H9 (cell line): ENCODE measurements at regions not wholly inside any gene's neighbourhood (a gene's known extent, or its start where the extent isn't known, plus 50 kb on each side); places are given as distances from the start of the nearest gene placed in this dataset.

Source experiments
- DNase-seq: peaks from one replicate; pipeline ENCODE4 v3.0.0-alpha.2; 2017
- H2AFZ ChIP-seq: one replicate; pipeline ENCODE4 v1.6.1; 2013; ENCODE audit warnings: mild to moderate bottlenecking, low read length, control low read depth, moderate library complexity
- H2AK5ac ChIP-seq: 2 replicates; pipeline ENCODE4 v1.6.1; 2013; ENCODE audit warnings: low read length, control low read depth, mixed read lengths; ENCODE audit not compliant: insufficient read length
- H2BK120ac ChIP-seq: one replicate; pipeline ENCODE4 v1.6.1; 2013; ENCODE audit warnings: low read depth, mild to moderate bottlenecking, low read length, control low read depth, inconsistent platforms; ENCODE audit not compliant: poor library complexity, severe bottlenecking
- H2BK12ac ChIP-seq: 2 replicates; pipeline ENCODE4 v1.6.1; 2013; ENCODE audit warnings: low read length, control low read depth, mixed read lengths, low read depth; ENCODE audit not compliant: insufficient read length
- H2BK15ac ChIP-seq: 2 replicates; pipeline ENCODE4 v1.6.1; 2013; ENCODE audit warnings: low read depth, low read length, control low read depth
- H2BK20ac ChIP-seq: one replicate; pipeline ENCODE4 v1.6.1; 2013; ENCODE audit warnings: low read depth, mild to moderate bottlenecking, low read length, control low read depth, inconsistent platforms; ENCODE audit not compliant: poor library complexity, severe bottlenecking
- H2BK5ac ChIP-seq: 2 replicates; pipeline ENCODE4 v1.6.1; 2013; ENCODE audit warnings: low read length, control low read depth, mixed read lengths; ENCODE audit not compliant: insufficient read length
- H3K14ac ChIP-seq: 2 replicates; pipeline ENCODE4 v1.6.1; 2013; ENCODE audit warnings: low read length, control low read depth; ENCODE audit not compliant: insufficient read depth
- H3K18ac ChIP-seq: 2 replicates; pipeline ENCODE4 v1.6.1; 2013; ENCODE audit warnings: low read depth, mild to moderate bottlenecking, mixed read lengths, low read length, control low read depth; ENCODE audit not compliant: insufficient read length
- H3K23ac ChIP-seq: 2 replicates; pipeline ENCODE4 v1.6.1; 2013; ENCODE audit warnings: low read length, control low read depth, mixed read lengths, low read depth; ENCODE audit not compliant: insufficient read length
- H3K23me2 ChIP-seq: 2 replicates; pipeline ENCODE4 v1.6.1; 2013; ENCODE audit warnings: low read depth, mild to moderate bottlenecking, mixed read lengths, low read length, control low read depth; ENCODE audit not compliant: insufficient read length, poor library complexity, severe bottlenecking
- H3K27ac ChIP-seq: 2 replicates; pipeline ENCODE4 v1.5.1; 2013; ENCODE audit warnings: low read length, control low read depth, mixed read lengths, low read depth; ENCODE audit not compliant: insufficient read length
- H3K27me3 ChIP-seq: 2 replicates; pipeline ENCODE4 v1.6.1; 2013; ENCODE audit warnings: low read length, control low read depth, inconsistent platforms; ENCODE audit not compliant: insufficient read depth
- H3K4ac ChIP-seq: 2 replicates; pipeline ENCODE4 v1.6.1; 2013; ENCODE audit warnings: low read depth, mild to moderate bottlenecking, control low read depth, inconsistent platforms, low read length, moderate library complexity
- H3K4me1 ChIP-seq: 2 replicates; pipeline ENCODE4 v1.6.1; 2013; ENCODE audit warnings: low read length, control low read depth, inconsistent platforms; ENCODE audit not compliant: insufficient read depth
- H3K4me2 ChIP-seq: 2 replicates; pipeline ENCODE4 v1.6.1; 2013; ENCODE audit warnings: low read length, control low read depth, mixed read lengths; ENCODE audit not compliant: insufficient read length, insufficient read depth
- H3K56ac ChIP-seq: 2 replicates; pipeline ENCODE4 v1.6.1; 2013; ENCODE audit warnings: low read depth, mild to moderate bottlenecking, mixed read lengths, low read length, control low read depth; ENCODE audit not compliant: insufficient read length
- H3K79me1 ChIP-seq: 2 replicates; pipeline ENCODE4 v1.6.1; 2013; ENCODE audit warnings: low read depth, mild to moderate bottlenecking, moderate library complexity, low read length, control low read depth, inconsistent platforms; ENCODE audit not compliant: insufficient read depth, poor library complexity, severe bottlenecking
- H3K79me2 ChIP-seq: 2 replicates; pipeline ENCODE4 v1.6.1; 2013; ENCODE audit warnings: low read length, control low read depth, inconsistent platforms; ENCODE audit not compliant: insufficient read depth
- H3K9ac ChIP-seq: 2 replicates; pipeline ENCODE4 v1.6.1; 2013; ENCODE audit warnings: low read length, control low read depth, mixed read lengths; ENCODE audit not compliant: insufficient read length; ENCODE audit errors: extremely low read depth
- H3K9me3 ChIP-seq: one replicate; pipeline ENCODE4 v1.6.1; 2013; ENCODE audit warnings: low read depth, low read length, inconsistent platforms; ENCODE audit not compliant: control insufficient read depth
- H3T11ph ChIP-seq: one replicate; pipeline ENCODE4 v1.6.1; 2013; ENCODE audit warnings: mild to moderate bottlenecking, low read length, control low read depth, inconsistent platforms
- H4K20me1 ChIP-seq: one replicate; pipeline ENCODE4 v1.6.1; 2013; ENCODE audit not compliant: control insufficient read depth, insufficient read length, insufficient read depth
- H4K5ac ChIP-seq: 2 replicates; pipeline ENCODE4 v1.6.1; 2013; ENCODE audit warnings: low read depth, mild to moderate bottlenecking, mixed read lengths, low read length, control low read depth; ENCODE audit not compliant: insufficient read length
- H4K8ac ChIP-seq: replicated peaks from 2 replicates; pipeline ENCODE4 v1.6.1; 2013; ENCODE audit warnings: low read length, control low read depth, mixed read lengths, low read depth; ENCODE audit not compliant: insufficient read length
- H4K91ac ChIP-seq: 2 replicates; pipeline ENCODE4 v1.6.1; 2013; ENCODE audit warnings: low read depth, mild to moderate bottlenecking, moderate library complexity, mixed read lengths, low read length, control low read depth; ENCODE audit not compliant: insufficient read length
- H3K27ac Mint-ChIP-seq, 3 experiments: 2 replicates in 2 of 3; 3 replicates in 1 of 3; pipeline ENCODE4 v1.8.0; 2020 to 2021; ENCODE audit warnings: mixed read lengths in 3 of 3, mild to moderate bottlenecking in 1 of 3, moderate library complexity in 1 of 3
- H3K27me3 Mint-ChIP-seq: 2 replicates; pipeline ENCODE4 v1.8.0; 2021; ENCODE audit warnings: low read depth, mild to moderate bottlenecking, moderate library complexity, mixed read lengths
- H3K36me3 Mint-ChIP-seq, 3 experiments: 2 replicates in 2 of 3; 3 replicates in 1 of 3; pipeline ENCODE4 v1.8.0; 2020 to 2021; ENCODE audit warnings: low read depth in 3 of 3, mixed read lengths in 3 of 3; ENCODE audit not compliant: insufficient read depth in 1 of 3
- H3K4me1 Mint-ChIP-seq, 2 experiments: 2 replicates each; pipeline ENCODE4 v1.8.0; 2020; ENCODE audit warnings: mixed read lengths in 2 of 2
- H3K4me3 Mint-ChIP-seq, 2 experiments: 2 replicates in 1 of 2; 3 replicates in 1 of 2; pipeline ENCODE4 v1.8.0; 2020 to 2021; ENCODE audit warnings: mild to moderate bottlenecking in 2 of 2, mixed read lengths in 2 of 2, moderate library complexity in 1 of 2
- H3K9me3 Mint-ChIP-seq, 2 experiments: 2 replicates in 1 of 2; 3 replicates in 1 of 2; pipeline ENCODE4 v1.8.0; 2020; ENCODE audit warnings: mild to moderate bottlenecking in 2 of 2, mixed read lengths in 2 of 2, moderate library complexity in 1 of 2
- CTCF ChIP-seq: fragments of 200-600 bp; sonication (generic); conservative IDR thresholded peaks from 3 replicates; pipeline ENCODE4 v1.8.0; 2021; ENCODE audit warnings: antibody characterized with exemption, mild to moderate bottlenecking
- WGBS: extraction: QIAGEN DNeasy Blood & Tissue Kit; methylation state at CpG from one replicate; pipeline ENCODE4 v1.1.7; 2013; ENCODE audit warnings: missing lambda C conversion rate, low lambda C conversion rate, mixed read lengths; ENCODE audit not compliant: insufficient read length; ENCODE audit errors: extremely low coverage; 5-methylcytosine and 5-hydroxymethylcytosine counted together

DNA sequence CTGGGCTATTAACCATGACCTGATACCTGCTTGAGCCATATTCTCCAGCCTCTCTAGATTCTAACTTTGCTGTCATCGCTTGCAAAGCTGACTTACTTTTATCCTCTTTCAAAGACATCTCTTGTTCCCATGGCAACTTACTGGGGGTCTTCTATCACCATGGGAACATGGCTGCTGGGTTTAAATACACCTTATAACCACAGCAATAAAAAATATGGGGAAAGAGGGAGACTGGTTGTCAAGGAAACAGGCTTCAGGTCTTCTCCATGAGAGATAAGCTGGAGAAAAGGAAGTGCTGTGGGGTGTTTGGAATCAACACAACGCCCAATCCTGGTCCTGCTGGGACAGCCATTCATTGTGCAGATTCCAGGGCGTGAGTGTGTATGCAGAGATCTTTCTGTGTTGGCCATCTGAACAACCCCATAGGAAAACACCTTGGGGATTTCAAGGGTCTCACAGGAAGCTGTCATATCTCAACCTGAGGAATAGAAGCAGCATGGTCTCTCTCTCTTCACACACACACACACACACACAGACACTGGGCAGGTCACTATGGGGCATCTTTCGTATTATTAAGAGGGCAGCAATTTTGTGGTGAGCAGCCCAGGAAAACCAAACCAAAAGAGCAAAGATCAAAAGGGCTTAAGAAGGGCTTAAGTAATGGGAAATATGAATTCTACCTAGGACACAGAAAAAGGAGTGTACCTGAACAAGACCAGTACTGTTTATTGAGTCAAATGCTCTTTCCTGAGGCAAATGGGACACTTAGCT, 344.7 kb upstream of the NCAM1 start:
- Histone ChIP-seq H2AK5ac (no peak overlapping the region), H3K4ac (no peak overlapping the region), H3K23ac (no peak overlapping the region), H2BK120ac (no peak overlapping the region), H3K56ac (no peak overlapping the region), H2BK15ac (no peak overlapping the region), H4K5ac (no peak overlapping the region), H2BK20ac (no peak overlapping the region), H3K14ac (no peak overlapping the region), H2BK12ac (no peak overlapping the region), H3K23me2 (no peaks in the 10 kb centered on the region), H4K8ac (no peak overlapping the region), H3K9me3 (no peaks in the 10 kb centered on the region), H3K9ac (no peak overlapping the region), H3K27me3 (no peaks in the 10 kb centered on the region), H3T11ph (no peak overlapping the region), H4K91ac (no peak overlapping the region), H3K18ac (no peak overlapping the region), H3K27ac (no peak overlapping the region), H3K4me1 (no peaks in the 10 kb centered on the region), H2AFZ (no peak overlapping the region), H3K79me2 (no peaks in the 10 kb centered on the region), H3K79me1 (no peaks in the 10 kb centered on the region), H3K4me2 (no peak overlapping the region), H4K20me1 (no peaks in the 10 kb centered on the region), H2BK5ac (no peak overlapping the region)
- H3K4me1 Mint-ChIP-seq, result peaks cover 12 to 19% of the 10 kb centered on the region in 2 experiments
- no peaks in the 10 kb centered on the region; the same call in 1 of the 2 replicates for H3K27me3 Mint-ChIP-seq
- TF ChIP-seq CTCF, result no peak
- no peak overlapping the region for H3K4me3 Mint-ChIP-seq
- no peak overlapping the region for H3K27ac Mint-ChIP-seq
- no peak for DNase-seq
- no peaks in the 10 kb centered on the region for H3K9me3 Mint-ChIP-seq
- H3K36me3 Mint-ChIP-seq, result no peaks in the 10 kb centered on the region
- no CpG with 5 or more reads among the region's 4 CpGs for WGBS
